SU-DHL-6 (cell line): ENCODE measurements at regions not wholly inside any gene's neighbourhood (a gene's known extent, or its start where the extent isn't known, plus 50 kb on each side); places are given as distances from the start of the nearest gene placed in this dataset.

Experiments used
- H2AFZ ChIP-seq: fragments of 200-600 bp; sonication (generic); 2 replicates; pipeline ENCODE4 v1.6.1; 2014; ENCODE audit warnings: low read depth, mild to moderate bottlenecking, moderate library complexity, mixed read lengths, antibody characterized with exemption, low read length; ENCODE audit not compliant: severe bottlenecking
- H3F3A ChIP-seq: fragments of 200-600 bp; shearing (Covaris generic); 2 replicates; pipeline ENCODE4 v1.6.0; 2016; ENCODE audit warnings: antibody characterized with exemption, mild to moderate bottlenecking; ENCODE audit not compliant: insufficient read depth
- H3K27ac ChIP-seq: fragments of 200-600 bp; sonication (generic); 2 replicates; pipeline ENCODE4 v1.5.1; 2016; ENCODE audit warnings: low read depth, mild to moderate bottlenecking, low read length, moderate library complexity, mixed read lengths
- H3K27me3 ChIP-seq: fragments of 200-600 bp; sonication (generic), shearing (Covaris generic); 2 replicates; pipeline ENCODE4 v1.6.0; 2014; ENCODE audit warnings: mild to moderate bottlenecking, low read length
- H3K36me3 ChIP-seq: fragments of 200-600 bp; sonication (generic); 2 replicates; pipeline ENCODE4 v1.6.1; 2014; ENCODE audit warnings: mild to moderate bottlenecking, low read length, mixed read lengths
- H3K4me2 ChIP-seq: fragments of 300-600, 200-600 bp; shearing (Covaris generic), sonication (generic); 2 replicates; pipeline ENCODE4 v1.6.0; 2014; ENCODE audit warnings: low read length, low read depth, mild to moderate bottlenecking; ENCODE audit not compliant: poor library complexity, severe bottlenecking
- H3K4me3 ChIP-seq: fragments of 200-600 bp; sonication (generic); 2 replicates; pipeline ENCODE4 v1.5.1; 2014; ENCODE audit warnings: antibody characterized with exemption, low read length, mild to moderate bottlenecking, mixed read lengths; ENCODE audit not compliant: insufficient read depth, poor library complexity, severe bottlenecking
- H3K79me2 ChIP-seq: fragments of 200-600 bp; sonication (generic); 2 replicates; pipeline ENCODE4 v1.6.1; 2014; ENCODE audit warnings: mild to moderate bottlenecking, low read length, moderate library complexity; ENCODE audit not compliant: insufficient read depth
- H3K9ac ChIP-seq: fragments of 200-600 bp; sonication (generic); 2 replicates; pipeline ENCODE4 v1.7.0; 2014; ENCODE audit warnings: mild to moderate bottlenecking, low read length
- H3K9me2 ChIP-seq: fragments of 200-600 bp; sonication (generic); replicated peaks from 2 replicates; pipeline ENCODE4 v1.6.1; 2014; ENCODE audit warnings: low read length; ENCODE audit not compliant: insufficient read depth
- H3K9me3 ChIP-seq: fragments of 200-600 bp; sonication (generic); 2 replicates; pipeline ENCODE4 v1.6.1; 2014; ENCODE audit warnings: low read length, mixed read lengths; ENCODE audit not compliant: insufficient read depth
- H4K20me1 ChIP-seq: fragments of 200-600 bp; sonication (generic); 2 replicates; pipeline ENCODE4 v1.6.1; 2014; ENCODE audit warnings: low read depth, mild to moderate bottlenecking, antibody characterized with exemption, low read length, moderate library complexity, mixed read lengths
- EZH2phosphoT487 ChIP-seq: fragments of 200-600 bp; sonication (generic), shearing (Covaris generic); conservative IDR thresholded peaks from 2 replicates; pipeline ENCODE4 v1.6.1; 2018; ENCODE audit warnings: mild to moderate bottlenecking, antibody characterized with exemption, low read length, moderate library complexity, mixed read lengths
- TF ChIP-seq, protein P1 (sequence below): fragments of 200-600 bp; sonication (generic); IDR thresholded peaks from one replicate; pipeline ENCODE4 v1.5.1; 2017; ENCODE audit warnings: antibody characterized with exemption, mild to moderate bottlenecking, low read length, moderate library complexity; ENCODE audit not compliant: insufficient read depth, poor library complexity, severe bottlenecking

DNA sequence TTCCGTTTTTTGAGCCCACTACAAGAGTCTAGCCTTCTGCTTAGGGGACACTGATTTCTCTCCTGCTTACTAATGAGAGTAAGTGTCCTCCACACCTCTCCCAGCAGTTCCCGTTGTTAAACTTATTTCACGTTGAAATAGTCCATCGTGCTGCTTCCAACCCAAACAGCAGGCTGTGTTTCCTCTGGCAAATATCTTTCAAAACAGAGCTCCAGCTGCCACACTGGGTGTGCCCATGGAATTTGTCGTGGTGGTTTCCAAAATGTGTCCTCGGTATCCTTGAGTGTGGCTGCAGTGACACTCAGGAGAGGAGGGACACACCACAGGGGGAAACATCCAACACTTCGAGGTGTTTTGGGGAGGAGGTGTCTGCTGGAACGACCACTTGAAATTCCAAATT, 176.5 kb upstream of the RALGAPA2 start:
- H2AFZ ChIP-seq, result no peak overlapping the region
- TF ChIP-seq, protein P1, sequence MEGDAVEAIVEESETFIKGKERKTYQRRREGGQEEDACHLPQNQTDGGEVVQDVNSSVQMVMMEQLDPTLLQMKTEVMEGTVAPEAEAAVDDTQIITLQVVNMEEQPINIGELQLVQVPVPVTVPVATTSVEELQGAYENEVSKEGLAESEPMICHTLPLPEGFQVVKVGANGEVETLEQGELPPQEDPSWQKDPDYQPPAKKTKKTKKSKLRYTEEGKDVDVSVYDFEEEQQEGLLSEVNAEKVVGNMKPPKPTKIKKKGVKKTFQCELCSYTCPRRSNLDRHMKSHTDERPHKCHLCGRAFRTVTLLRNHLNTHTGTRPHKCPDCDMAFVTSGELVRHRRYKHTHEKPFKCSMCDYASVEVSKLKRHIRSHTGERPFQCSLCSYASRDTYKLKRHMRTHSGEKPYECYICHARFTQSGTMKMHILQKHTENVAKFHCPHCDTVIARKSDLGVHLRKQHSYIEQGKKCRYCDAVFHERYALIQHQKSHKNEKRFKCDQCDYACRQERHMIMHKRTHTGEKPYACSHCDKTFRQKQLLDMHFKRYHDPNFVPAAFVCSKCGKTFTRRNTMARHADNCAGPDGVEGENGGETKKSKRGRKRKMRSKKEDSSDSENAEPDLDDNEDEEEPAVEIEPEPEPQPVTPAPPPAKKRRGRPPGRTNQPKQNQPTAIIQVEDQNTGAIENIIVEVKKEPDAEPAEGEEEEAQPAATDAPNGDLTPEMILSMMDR, result no peak
- no peak for TF ChIP-seq EZH2phosphoT487
- H3K27me3 ChIP-seq, result no peaks in the 10 kb centered on the region
- no peaks in the 10 kb centered on the region for H4K20me1 ChIP-seq
- no peaks in the 10 kb centered on the region for H3K36me3 ChIP-seq
- no peak overlapping the region for H3K9ac ChIP-seq
- no peak overlapping the region for H3K4me3 ChIP-seq
- no peak overlapping the region for H3K27ac ChIP-seq
- H3K4me2 ChIP-seq, result no peak overlapping the region
- no peaks in the 10 kb centered on the region for H3K79me2 ChIP-seq
- H3K9me3 ChIP-seq, result no peaks in the 10 kb centered on the region
- H3K9me2 ChIP-seq, result no peaks in the 10 kb centered on the region
- no peaks in the 10 kb centered on the region for H3F3A ChIP-seq

DNA sequence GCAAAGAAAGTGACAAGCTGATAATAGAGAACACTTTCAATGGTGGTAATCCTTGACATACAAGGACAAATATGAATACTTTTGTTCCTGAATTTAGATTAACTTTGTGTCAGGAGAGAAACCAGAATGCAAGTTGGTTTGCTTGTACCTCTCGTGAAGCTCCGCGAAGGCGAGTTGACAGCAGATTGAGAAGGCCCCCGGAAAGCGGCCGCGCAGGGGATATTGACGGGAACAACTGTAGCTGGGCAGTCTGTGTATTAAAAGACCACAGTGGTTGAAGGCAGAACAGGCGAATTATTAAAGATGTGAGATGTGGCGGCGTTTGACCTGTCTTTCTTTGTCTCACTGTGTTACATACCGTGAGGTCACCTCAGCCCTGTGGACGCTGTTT, 175.8 kb upstream of the RALGAPA2 start:
- Histone ChIP-seq H3K27ac (no peak overlapping the region), H3K79me2 (no peaks in the 10 kb centered on the region), H3K9me2 (no peaks in the 10 kb centered on the region), H3K27me3 (no peaks in the 10 kb centered on the region), H3K4me3 (no peak overlapping the region), H3K9me3 (no peaks in the 10 kb centered on the region), H3K36me3 (no peaks in the 10 kb centered on the region), H2AFZ (no peak overlapping the region), H3K4me2 (no peak overlapping the region), H3F3A (no peaks in the 10 kb centered on the region), H4K20me1 (no peaks in the 10 kb centered on the region), H3K9ac (no peak overlapping the region)
- TF ChIP-seq, protein P1, result no peak
- TF ChIP-seq EZH2phosphoT487, result no peak

DNA sequence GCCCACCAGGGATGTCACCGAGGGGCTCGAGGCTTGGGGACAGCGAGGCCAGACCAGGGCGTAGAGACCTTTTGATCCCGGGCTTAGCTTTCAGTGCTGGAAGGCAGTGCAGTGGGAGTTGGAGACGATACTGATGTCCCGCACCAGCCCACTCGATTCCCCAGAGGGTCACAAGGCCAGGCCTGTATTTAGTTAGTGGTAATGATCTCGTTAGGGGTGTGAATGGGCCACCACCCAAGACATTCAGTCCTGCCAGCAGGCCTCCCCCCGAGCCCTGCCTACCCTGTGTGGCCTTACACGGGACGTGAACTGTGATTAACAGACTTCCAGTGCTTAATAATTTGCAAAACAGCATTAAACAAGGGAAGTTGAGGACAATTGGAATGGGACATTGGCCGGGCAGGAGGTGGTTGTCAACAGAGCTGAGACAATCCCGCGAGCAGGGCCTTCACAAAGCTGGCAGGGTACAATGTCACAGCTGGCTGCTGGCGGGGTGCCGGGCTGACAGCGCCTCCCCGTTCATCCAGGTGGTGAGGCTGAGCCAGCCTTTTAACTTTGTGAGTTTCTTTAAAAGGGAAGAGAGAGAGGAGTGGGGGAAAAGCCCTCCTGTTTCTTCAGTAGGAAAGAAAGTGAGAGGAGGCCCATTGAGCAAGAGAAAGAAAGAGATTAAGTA, 175.3 kb upstream of the RALGAPA2 start:
- Histone ChIP-seq H3K27me3 (no peaks in the 10 kb centered on the region), H2AFZ (no peak overlapping the region), H4K20me1 (no peaks in the 10 kb centered on the region), H3K79me2 (no peaks in the 10 kb centered on the region), H3K9me3 (no peaks in the 10 kb centered on the region), H3K9me2 (no peaks in the 10 kb centered on the region), H3K4me3 (no peak overlapping the region), H3K27ac (no peak overlapping the region), H3K9ac (no peak overlapping the region), H3F3A (no peaks in the 10 kb centered on the region), H3K36me3 (no peaks in the 10 kb centered on the region), H3K4me2 (no peak overlapping the region)
- TF ChIP-seq, protein P1, result no peak
- no peak for TF ChIP-seq EZH2phosphoT487
